NCI-H2196 (cell line): ENCODE measurements at regions not wholly inside any gene's neighbourhood (a gene's known extent, or its start where the extent isn't known, plus 50 kb on each side); places are given as distances from the start of the nearest gene placed in this dataset.

ENCODE experiments used
- DNase-seq: peaks from one replicate; lab custom pipeline; 2025; ENCODE audit not compliant: unreplicated experiment; lab: John Stamatoyannopoulos, UW

GRCh38 chr1:40914927-40915569 lies 52.9 kb upstream of the CITED4 start:
- no peak for DNase-seq

DNA sequence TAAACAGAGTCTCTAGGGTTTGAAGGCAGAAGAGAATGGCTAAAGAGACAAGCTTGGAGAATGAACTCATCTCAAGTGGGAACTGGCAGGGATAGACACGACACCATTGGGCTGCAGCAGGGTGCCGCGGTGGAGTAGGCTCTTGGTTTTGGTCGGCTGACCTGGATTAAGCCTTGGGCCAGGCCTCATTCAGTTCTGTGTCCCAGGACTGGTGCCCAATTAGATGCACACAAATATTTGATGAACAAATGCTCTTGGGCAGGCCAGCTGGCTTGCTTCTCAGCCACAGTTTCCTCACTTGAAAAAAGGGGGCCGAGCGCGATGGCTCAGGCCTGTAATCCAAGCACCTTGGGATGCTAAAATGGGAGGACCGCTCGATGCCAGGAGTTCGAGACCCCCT lies 53.4 kb upstream of the CITED4 start:
- DNase-seq = no peak

DNA sequence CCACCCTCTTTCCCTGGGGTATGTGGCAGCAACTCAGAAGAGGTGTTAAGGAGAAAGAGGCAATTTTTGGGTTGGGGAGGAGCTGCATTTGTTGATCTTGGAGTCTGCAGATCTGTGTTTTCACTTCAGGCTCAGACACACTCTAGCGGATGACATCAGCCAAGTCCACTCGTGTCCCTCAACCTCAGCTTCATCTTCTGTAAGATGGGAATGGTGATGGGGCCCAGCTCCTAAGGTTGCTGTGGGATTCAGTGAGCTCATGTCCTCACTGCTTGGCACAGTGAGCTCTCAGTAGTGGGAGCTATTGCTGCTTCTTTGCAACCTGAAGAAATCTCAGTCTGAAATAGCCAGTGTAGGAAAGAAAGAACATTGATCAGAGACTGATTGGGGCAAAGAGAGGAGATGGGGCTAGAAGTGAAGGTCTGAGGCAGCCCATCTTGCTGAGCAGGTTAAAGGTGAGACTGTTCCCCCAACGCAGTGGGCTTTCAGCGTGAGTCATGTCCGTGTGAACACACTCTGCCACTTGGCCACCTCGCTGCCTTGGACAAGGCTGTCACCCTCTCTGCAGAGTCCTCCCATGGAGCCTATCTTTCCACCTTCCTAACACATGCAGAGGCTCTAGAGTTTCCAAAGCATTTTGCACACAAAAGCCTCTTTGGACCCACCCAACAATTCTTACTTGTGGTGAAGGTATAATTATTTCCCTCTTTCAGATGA lies 56.0 kb upstream of the CITED4 start:
- DNase-seq = no peak

DNA sequence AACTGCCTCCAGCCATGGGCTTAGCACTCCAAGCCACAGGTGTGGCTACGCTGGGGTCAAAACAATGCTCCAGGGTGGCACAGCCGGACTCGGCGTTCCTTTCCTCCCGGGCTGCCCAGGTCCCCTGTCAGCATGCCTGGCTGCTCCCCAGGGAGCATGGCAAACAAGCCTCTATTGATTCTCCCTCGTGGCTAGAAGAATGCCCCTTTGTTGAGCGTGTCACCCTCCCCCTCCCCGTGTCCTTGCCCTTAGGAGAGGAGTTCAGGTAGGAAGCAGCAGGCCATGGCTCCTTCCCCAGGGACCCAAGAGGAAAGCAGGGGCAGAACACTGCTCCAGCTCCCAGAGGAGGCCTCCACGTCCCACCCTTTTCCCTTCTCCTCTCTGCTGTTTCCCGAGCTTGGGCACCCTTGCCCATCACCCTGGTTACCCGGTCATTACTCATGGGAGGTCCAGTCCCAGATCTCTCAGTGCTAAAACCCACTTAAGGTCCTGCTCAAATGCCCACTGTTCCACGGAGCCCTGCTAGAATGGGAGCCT lies 57.4 kb upstream of the CITED4 start:
- DNase-seq = peak; percentile 11

- DNase-seq = no peak
Observed at GRCh38 chr1:40921522-40921921, 58.0 kb upstream of the CTPS1 start.

GRCh38 chr1:40921981-40922677 lies 57.4 kb upstream of the CTPS1 start:
- DNase-seq = no peak

DNA sequence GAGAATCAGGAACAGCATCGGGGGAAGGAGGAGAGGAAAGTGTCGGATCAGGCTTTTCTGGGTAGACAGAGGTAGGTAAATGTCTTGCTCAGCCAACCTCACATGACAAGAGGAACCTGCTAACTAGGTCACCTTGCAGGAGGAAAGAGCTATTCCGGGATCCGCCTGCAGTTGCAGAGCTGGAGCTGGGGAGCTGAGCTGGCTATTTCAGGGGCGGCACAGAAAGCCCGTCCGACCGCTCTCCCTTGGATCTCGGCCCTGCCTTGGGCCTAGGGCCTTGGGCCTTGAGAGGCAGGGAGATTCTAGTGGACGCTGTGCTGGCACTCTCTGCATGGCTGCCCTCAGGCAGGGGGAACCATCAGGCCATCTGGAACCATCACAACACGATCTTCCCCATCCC lies 56.5 kb upstream of the CTPS1 start:
- DNase-seq = no peak

DNA sequence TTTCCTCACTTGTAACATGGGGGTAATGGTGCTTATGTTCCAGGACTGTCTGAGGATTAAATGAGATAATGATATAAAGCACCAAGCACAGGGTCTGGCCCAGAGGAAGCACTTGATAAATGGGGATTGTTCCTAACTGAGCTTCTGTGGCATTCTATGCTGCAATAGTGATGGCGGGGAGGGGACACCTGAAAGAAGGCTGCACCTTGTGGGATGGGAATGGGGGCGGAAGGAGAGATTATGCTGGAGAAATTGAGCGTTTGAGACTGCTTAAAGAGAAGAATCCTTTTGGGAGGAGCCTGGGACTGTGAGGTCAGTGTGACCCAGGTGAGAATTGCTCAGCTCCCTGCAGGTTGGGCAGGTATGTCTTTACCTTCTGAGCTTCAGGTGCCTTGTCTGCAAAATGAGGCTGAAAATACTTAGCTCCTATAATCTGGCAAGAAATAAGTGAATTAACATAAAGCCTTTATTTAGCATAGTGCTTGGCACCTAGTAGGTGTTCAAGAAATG lies 55.9 kb upstream of the CTPS1 start:
- DNase-seq = no peak

DNA sequence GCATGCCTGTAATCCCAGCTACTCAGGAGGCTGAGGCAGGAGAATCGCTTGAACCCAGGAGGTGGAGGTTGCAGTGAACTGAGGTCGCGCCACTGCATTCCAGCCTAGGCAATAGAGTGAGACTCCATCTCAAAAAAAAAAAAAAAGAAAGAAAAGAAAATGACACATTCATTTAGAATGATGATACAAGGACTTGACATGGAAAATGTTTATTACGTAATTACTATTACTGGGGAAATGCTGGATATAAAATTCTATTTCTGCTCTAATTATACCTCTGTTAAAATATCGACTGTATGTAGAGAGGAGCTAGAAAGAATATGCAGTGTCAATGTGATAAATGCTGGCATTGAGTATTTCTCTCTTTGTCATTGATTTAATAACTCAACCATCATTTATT lies 54.7 kb upstream of the CTPS1 start:
- no peak for DNase-seq

DNA sequence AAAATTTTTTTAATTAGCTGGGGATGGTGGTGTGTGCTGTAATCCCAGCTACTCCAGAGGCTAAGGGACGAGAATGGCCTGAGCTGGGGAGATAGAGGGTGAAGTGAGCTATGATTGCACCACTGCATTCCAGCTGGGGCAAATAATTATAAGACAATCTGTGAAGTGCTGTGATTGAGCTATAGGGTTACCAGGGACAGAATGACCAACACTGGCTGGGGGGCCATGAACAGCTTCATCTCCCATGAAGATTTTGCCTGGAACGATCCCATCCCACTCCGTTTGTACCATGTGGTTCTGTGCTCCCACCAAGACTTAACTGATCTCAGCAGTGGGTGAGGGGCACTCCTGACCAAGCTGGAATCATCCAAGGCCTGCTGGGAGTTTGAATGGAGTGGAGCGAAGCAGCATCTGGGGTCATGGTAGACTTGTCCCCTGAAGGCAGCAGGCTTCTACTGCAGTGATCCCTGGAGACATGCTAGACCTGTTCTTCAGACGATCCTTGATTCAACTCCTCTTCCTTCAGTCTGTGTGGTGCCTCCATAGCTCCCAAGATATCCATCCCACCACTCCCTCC lies 53.6 kb upstream of the CTPS1 start:
- DNase-seq = no peak

GRCh38 chr1:40926441-40926840 lies 53.1 kb upstream of the CTPS1 start:
- DNase-seq = no peak

GRCh38 chr1:40927781-40928180 lies 51.7 kb upstream of the CTPS1 start:
- no peak for DNase-seq

DNA sequence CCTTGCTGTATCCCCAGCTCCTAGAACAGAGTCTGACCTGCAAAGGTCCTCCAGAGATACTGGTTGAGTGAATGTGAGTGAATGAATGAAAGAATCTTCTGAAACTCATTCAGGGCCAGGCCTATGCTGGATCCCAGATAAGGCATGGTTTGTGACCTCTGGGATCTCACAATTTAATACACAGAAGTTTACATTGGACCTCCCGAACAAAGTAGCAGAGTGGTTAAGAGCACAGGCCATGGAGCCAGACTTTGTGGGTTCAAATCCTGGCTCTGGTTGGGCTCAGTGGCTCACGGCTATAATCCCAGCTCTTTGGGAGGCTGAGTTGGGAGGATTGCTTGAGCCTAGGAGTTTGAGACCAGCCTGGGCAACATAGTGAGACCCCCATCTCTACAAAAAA lies 50.8 kb upstream of the CTPS1 start:
- no peak for DNase-seq

DNA sequence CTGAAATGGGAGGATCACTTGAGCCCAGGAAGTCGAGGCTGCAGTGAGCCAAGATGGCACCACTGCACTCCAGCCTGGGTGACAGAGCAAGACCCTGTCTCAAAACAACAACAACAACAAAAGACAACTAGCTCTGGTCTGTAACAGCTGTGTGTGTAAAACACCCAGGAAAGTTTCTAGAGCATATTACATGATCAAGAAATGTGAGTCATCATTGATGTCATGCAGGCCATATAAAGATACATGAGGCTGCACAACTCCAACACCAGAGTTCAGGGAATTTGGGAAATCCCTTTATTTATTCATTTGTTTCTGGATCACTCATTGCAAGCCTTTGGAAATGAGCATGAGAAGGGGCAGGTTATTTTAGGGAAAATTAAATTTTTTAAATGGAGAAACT lies 50.3 kb upstream of the CTPS1 start:
- no peak for DNase-seq
